Erythroblast (primary cell): ENCODE measurements at regions not wholly inside any gene's neighbourhood (a gene's known extent, or its start where the extent isn't known, plus 50 kb on each side); places are given as distances from the start of the nearest gene placed in this dataset.

ENCODE experiments used
- GATA1 ChIP-seq: IDR thresholded peaks from 2 replicates; pipeline ENCODE4 v1.6.1; 2011; ENCODE audit warnings: low read depth, mild to moderate bottlenecking, control low read depth, low read length, moderate library complexity
- POLR2A ChIP-seq: IDR thresholded peaks from 2 replicates; pipeline ENCODE4 v1.6.1; 2011; ENCODE audit warnings: mild to moderate bottlenecking, low read length

- no peak for TF ChIP-seq POLR2A
- TF ChIP-seq GATA1: no peak
Measured at GRCh38 chr2:176621350-176621749, 352.1 kb downstream of the MTX2 start.
